Activated naive CD4-positive, alpha-beta T cell treated with anti-CD3 and anti-CD28 coated beads, Interleukin-2, amount 50 U/mL, for 24 hours (primary cell): ENCODE measurements at regions not wholly inside any gene's neighbourhood (a gene's known extent, or its start where the extent isn't known, plus 50 kb on each side); places are given as distances from the start of the nearest gene placed in this dataset.

ENCODE experiments used
- H3K27ac Mint-ChIP-seq: one replicate; pipeline ENCODE4 v1.8.0; 2021; ENCODE audit warnings: mild to moderate bottlenecking, mixed read lengths
- H3K27me3 Mint-ChIP-seq: one replicate; pipeline ENCODE4 v1.8.0; 2021; ENCODE audit warnings: mixed read lengths
- H3K36me3 Mint-ChIP-seq: one replicate; pipeline ENCODE4 v1.8.0; 2021; ENCODE audit warnings: mixed read lengths
- H3K4me1 Mint-ChIP-seq: one replicate; pipeline ENCODE4 v1.8.0; 2021; ENCODE audit warnings: mixed read lengths
- H3K4me3 Mint-ChIP-seq: one replicate; pipeline ENCODE4 v1.8.0; 2021; ENCODE audit warnings: mild to moderate bottlenecking, mixed read lengths
- H3K9me3 Mint-ChIP-seq: one replicate; pipeline ENCODE4 v1.8.0; 2021; ENCODE audit warnings: mixed read lengths

DNA sequence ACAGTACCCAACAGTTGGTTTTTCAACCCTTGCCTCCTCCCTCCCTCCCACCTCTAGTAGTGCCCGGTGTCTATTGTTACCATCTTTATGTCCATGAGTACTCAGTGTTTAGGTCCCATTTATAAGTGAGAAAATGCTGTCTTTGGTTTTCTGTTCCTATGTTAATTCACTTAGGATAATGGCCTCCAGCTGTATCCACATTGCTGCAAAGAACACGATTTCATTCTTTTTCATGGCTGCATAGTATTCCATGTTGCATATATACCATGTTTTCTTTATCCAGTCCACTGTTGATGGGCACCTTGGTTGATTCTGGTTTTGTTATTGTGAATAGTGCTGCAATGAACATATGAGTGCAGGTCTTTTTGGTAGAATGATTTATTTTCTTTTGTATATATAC, 631.3 kb downstream of the MED13L start:
- Mint-ChIP-seq H3K4me3 (no peak overlapping the region), H3K27me3 (no peaks in the 10 kb centered on the region), H3K27ac (no peak overlapping the region), H3K36me3 (peaks cover 3% of the 10 kb centered on the region), H3K9me3 (peaks cover 10% of the 10 kb centered on the region), H3K4me1 (no peaks in the 10 kb centered on the region)

DNA sequence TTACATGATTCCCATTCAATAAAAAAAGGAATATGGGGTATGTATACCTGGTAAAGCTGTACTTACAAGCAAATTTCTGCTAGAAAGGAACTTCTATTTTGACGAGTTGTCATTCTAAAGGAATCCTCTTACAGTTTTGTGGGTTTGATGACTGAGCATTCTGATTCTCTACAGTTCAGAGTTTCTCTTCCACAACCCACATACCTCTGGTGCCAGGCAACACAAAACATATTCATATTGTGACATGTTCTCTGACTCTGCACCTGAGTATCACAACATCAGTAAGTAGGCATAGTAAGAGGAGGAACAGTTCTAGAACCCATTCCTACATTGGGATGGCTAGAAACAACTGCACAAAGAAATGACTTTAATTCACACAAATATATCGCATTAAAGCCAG, 636.6 kb downstream of the MED13L start:
- Mint-ChIP-seq H3K27ac (no peak overlapping the region), H3K27me3 (no peaks in the 10 kb centered on the region), H3K36me3 (no peaks in the 10 kb centered on the region), H3K9me3 (no peaks in the 10 kb centered on the region), H3K4me1 (no peaks in the 10 kb centered on the region), H3K4me3 (no peak overlapping the region)

DNA sequence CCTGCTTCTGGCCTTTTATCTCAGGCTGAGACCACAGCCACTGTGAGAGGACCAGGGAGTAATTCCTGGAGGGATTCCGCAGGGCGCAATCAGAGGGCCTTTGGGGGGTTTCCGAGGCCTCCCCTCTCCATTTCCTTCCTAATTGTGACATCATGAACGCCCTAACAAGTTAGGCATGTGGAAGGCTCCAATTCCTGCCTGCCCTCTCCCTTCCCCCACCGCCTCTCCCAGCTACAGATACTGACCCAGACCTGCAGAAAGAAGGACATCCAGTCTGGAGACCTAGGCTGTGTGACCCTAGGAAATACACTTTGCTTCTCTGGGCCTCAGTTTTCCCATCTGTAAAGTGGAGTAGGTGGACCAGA, 637.9 kb downstream of the MED13L start:
- peaks cover 6% of the 10 kb centered on the region for H3K9me3 Mint-ChIP-seq
- no peak overlapping the region for H3K4me3 Mint-ChIP-seq
- H3K36me3 Mint-ChIP-seq: no peaks in the 10 kb centered on the region
- H3K27me3 Mint-ChIP-seq: peaks cover 3% of the 10 kb centered on the region
- no peaks in the 10 kb centered on the region for H3K4me1 Mint-ChIP-seq
- H3K27ac Mint-ChIP-seq: no peak overlapping the region

DNA sequence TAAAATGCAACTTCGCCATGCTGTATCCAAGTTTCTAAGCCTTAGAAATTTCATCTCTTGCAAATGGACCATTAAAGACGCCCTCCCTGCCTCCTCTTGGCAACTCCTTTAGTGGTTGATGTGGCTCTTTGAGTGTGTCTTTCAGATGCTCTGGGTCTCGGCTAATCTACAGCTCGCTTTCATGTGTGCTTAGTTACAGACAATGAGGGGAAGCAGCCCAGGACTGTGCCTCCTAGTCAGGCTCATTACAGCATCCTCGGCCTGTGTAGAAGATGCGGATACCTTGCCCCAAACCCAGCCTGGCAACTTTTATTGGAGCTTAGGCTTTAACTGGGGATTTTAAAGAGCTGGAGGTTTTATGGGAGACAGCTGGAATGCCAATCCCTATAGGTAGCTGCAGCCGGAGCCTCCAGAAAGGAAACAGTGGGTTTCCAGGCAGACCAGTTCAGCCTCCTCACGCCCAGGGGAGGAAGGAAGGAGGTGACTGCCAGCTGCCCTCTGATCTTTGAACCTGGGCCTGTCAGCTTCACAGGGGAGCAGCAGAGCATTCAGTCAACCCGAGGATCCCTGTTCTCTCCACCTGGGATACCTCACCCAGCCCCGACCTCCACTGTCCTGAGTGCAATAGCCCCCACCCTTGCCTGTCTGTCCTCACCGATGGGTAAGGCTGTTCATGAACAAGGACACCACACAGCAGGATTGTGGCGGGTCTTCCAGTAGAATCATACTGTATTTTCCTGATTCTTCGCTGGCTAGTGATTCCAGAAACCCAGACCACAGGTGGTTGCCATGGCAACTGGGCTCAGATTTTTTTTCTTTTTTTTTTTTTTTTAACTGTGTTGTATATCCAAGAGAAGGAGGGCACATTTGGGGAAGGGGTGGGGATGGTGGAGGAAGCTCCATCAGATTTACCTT, 638.5 kb downstream of the MED13L start:
- H3K4me3 Mint-ChIP-seq: no peak overlapping the region
- peaks cover 6% of the 10 kb centered on the region for H3K9me3 Mint-ChIP-seq
- H3K27me3 Mint-ChIP-seq: peaks cover 3% of the 10 kb centered on the region
- no peak overlapping the region for H3K27ac Mint-ChIP-seq
- H3K4me1 Mint-ChIP-seq: no peaks in the 10 kb centered on the region
- H3K36me3 Mint-ChIP-seq: no peaks in the 10 kb centered on the region

DNA sequence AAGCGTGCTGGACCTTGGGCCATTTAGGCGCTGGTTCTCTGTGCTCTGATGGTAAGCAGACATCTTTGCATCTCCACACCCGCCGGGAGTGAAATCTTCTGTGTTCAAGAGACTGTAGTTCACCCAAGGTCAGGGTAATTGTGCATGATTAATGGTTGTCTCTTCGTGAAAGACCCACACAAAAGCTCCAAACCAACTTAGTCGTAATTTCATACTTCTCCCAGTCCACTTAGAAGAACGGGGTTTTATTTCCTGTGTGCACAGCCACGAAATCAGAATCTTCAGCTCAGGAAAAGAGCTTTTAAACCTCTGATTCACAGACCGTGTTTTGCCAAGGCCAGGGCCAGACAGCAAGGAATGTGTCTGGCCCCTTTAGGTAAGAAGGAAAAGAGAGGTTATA, 640.9 kb downstream of the MED13L start:
- Mint-ChIP-seq H3K4me3 (no peak overlapping the region), H3K36me3 (no peaks in the 10 kb centered on the region), H3K9me3 (peaks cover 6% of the 10 kb centered on the region), H3K27me3 (peaks cover 3% of the 10 kb centered on the region), H3K27ac (no peak overlapping the region), H3K4me1 (no peaks in the 10 kb centered on the region)

DNA sequence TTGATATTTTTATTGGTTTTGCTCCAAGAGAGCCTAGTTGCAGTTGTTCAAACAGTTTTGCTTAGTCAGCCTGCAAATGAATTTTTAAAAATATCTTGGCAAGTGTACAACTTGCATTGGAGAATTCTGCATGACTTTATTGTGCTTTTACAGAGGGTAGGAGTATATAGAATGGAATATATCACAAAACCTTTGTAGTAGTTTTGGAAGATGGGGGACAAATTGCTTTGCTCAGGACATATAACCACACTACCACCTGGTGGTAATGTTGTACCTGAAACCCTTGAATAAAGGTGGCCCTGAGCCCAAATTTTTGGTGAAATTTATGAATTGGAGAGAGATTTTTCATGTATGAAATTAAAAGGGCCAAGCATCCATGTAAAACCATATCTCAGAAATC, 645.2 kb downstream of the MED13L start:
- Mint-ChIP-seq H3K4me3 (no peak overlapping the region), H3K27ac (no peak overlapping the region), H3K27me3 (peaks cover 3% of the 10 kb centered on the region), H3K36me3 (no peaks in the 10 kb centered on the region), H3K4me1 (no peaks in the 10 kb centered on the region), H3K9me3 (peaks cover 6% of the 10 kb centered on the region)

DNA sequence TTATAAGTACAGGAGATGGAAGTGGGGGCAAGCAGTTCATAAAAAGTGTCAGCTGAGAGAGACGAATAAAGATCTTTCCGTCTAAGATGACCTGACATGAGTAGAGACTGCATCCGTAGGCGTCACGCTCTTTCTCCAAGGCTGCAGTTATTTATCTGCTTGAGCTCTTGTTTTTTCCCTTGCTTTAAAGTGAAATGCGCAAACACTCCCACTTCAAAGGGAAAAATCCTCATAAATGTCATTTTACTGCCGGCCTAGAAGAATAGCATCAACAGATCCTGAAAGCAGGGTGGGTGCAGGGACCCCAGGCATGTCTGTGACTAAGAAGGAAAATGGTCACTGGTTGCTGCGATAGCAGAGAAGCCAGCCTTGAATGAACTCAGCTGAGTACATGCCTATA, 647.4 kb downstream of the MED13L start:
- no peaks in the 10 kb centered on the region for H3K36me3 Mint-ChIP-seq
- H3K4me3 Mint-ChIP-seq: no peak overlapping the region
- peaks cover 2% of the 10 kb centered on the region for H3K27me3 Mint-ChIP-seq

DNA sequence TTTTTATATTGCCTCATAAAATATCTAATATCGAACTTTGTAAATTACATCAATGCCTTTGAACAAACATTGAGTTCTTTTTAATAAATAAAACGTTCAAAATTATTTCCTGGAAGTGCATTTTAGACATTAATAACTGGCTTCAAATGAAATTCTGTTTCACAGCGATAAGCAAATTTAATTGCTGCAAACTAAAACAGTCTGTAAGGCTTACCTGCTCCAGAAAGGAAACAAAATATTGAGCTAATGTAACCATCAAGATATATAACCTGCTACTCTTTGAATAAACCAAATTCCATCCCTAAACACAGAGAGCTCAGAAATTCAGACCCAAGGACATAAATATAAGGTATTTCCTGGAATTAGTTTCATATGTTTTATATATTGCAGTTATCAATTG, 651.3 kb downstream of the MED13L start:
- H3K27ac Mint-ChIP-seq: no peak overlapping the region
- no peaks in the 10 kb centered on the region for H3K36me3 Mint-ChIP-seq
- no peaks in the 10 kb centered on the region for H3K4me1 Mint-ChIP-seq
- H3K4me3 Mint-ChIP-seq: no peak overlapping the region
- no peaks in the 10 kb centered on the region for H3K9me3 Mint-ChIP-seq
- H3K27me3 Mint-ChIP-seq: peaks cover 6% of the 10 kb centered on the region

More for the DNA sequence above, 647.4 kb downstream of the MED13L start:
- H3K27ac Mint-ChIP-seq: no peak overlapping the region
- no peaks in the 10 kb centered on the region for H3K4me1 Mint-ChIP-seq
- peaks cover 6% of the 10 kb centered on the region for H3K9me3 Mint-ChIP-seq

DNA sequence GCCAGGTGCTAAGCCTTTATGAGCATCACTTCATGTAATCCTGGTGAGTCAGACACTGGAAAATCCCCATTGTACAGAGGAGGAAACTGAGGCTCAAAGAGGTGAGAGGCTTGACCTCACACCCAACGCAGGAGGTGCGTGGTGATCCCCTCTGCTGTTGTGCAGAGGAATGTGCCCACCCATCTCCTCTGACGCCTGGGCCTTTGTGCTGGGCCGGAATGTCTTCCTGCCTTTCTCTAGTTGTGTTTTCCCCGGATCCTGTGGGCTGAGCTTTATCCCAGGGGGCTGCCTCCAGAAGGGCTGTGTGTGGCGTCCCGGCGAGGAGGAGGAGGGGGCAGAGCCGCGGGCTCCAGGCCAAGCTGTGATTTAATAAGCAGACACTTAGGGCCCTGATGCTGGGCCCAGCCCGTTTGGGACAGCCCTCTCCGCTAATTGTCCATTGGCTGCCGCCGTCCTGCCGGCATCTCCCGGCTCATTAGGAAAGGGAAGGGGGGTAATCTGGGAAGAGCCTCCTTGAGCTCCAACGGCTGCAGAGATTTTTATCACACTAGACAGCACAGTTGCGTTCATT, 653.6 kb downstream of the MED13L start:
- Mint-ChIP-seq H3K27me3 (peaks cover 8% of the 10 kb centered on the region), H3K4me3 (no peak overlapping the region), H3K9me3 (no peaks in the 10 kb centered on the region), H3K36me3 (no peaks in the 10 kb centered on the region), H3K27ac (no peak overlapping the region), H3K4me1 (no peaks in the 10 kb centered on the region)

DNA sequence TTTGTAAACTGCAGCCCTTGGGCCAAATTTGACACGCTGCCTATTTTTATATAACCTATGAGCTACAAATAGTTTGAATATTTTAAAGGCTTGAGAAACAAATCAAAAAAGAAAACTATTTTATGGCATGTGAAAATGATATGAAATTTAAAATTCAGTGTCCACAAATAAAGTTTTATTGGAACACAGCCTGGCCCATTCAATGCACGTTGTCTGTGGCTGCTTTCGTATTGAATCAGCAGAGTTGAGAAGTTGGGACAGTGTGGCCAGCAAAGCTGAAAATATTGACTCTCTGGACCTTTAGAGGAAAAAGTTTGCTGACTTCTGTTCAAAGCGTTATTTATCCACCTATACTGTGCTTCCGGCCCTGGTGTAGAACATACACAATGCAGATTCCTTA, 654.2 kb downstream of the MED13L start:
- Mint-ChIP-seq H3K27ac (no peak overlapping the region), H3K36me3 (no peaks in the 10 kb centered on the region), H3K27me3 (peaks cover 8% of the 10 kb centered on the region), H3K9me3 (no peaks in the 10 kb centered on the region), H3K4me1 (no peaks in the 10 kb centered on the region), H3K4me3 (no peak overlapping the region)

DNA sequence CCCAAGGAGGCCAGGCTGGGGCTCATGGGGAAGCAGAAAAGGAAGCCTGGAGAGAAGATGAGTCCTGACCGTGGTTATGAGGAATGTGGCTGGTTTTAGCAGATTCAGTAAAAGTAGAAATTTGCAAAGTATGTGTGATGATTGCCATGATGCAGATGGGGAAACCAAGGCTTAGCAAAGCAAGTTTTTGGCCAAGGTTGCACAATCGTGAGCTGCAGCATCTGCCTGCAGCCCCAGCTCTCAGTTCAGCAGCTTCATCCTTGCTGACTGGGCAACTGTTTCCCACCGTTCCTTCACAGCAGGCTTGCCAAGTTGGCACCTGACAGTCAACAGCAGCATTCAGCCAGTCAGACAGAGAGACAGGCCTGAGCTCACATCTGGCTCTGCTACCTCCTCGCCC, 656.7 kb downstream of the MED13L start:
- no peak overlapping the region for H3K27ac Mint-ChIP-seq
- H3K9me3 Mint-ChIP-seq: no peaks in the 10 kb centered on the region
- no peaks in the 10 kb centered on the region for H3K36me3 Mint-ChIP-seq
- no peaks in the 10 kb centered on the region for H3K4me1 Mint-ChIP-seq
- H3K4me3 Mint-ChIP-seq: no peak overlapping the region
- peaks cover 8% of the 10 kb centered on the region for H3K27me3 Mint-ChIP-seq

DNA sequence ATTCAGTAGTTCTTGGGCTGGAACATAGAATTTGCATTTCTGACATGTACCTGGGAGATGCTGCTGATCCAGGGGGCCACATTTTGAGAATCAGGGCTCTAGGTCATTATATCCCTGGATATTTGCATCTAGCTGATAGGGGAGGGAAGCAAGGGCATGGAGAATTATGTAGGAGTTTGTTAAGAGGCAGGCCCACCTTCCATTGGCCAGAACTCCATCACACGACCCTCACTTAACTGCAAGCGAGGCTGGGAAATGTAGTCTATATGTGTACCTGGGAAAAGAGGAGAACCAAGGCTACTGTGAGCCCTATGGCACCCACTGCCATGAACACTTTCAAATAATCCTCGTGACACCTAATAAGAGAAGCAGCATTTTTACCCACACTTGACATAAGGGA, 657.6 kb downstream of the MED13L start:
- H3K36me3 Mint-ChIP-seq: no peaks in the 10 kb centered on the region
- no peak overlapping the region for H3K4me3 Mint-ChIP-seq
- no peaks in the 10 kb centered on the region for H3K4me1 Mint-ChIP-seq
- H3K27me3 Mint-ChIP-seq: peaks cover 6% of the 10 kb centered on the region
- H3K27ac Mint-ChIP-seq: no peak overlapping the region
- H3K9me3 Mint-ChIP-seq: no peaks in the 10 kb centered on the region

DNA sequence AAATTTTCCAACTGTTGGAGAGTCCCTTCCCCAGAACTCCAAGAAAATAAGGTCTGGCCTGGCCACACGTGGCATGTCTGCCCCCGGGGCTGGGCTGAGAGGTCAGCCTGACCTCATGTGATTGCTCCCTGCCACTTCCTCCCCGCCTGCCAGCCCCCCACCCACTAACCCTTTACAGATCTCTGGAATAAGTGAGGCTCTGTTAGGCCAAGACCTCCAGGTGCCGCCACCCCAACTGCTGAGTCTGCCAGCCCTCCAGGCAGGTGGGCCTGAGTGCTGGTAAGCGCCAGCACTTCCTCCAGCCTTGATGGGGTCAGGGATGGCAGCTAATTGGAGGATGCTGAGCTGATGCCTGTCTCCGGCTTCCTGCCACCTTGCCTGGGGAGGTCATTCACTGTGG, 658.4 kb downstream of the MED13L start:
- Mint-ChIP-seq H3K4me3 (no peak overlapping the region), H3K27me3 (peaks cover 4% of the 10 kb centered on the region), H3K36me3 (no peaks in the 10 kb centered on the region), H3K4me1 (no peaks in the 10 kb centered on the region), H3K27ac (no peak overlapping the region), H3K9me3 (no peaks in the 10 kb centered on the region)

DNA sequence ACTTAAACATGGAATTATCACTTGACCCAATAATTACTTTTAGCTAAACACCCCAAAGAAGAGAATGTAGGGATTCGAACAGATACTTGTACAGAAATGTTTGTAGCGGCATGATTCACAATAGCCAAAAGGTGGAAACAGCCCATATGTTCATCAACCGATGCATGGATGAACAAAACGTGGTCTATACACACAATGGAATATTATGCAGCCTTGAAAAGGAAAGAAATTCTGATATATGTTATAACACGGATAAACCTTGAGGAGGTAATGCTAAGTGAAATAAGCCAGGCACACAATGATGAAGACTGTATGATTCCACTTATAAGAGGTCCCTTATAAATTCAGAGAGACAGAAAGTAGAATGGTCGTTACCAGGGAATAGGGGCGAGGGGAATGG, 659.4 kb downstream of the MED13L start:
- H3K27ac Mint-ChIP-seq: no peak overlapping the region
- H3K9me3 Mint-ChIP-seq: no peaks in the 10 kb centered on the region
- H3K4me3 Mint-ChIP-seq: no peak overlapping the region
- no peaks in the 10 kb centered on the region for H3K36me3 Mint-ChIP-seq
- no peaks in the 10 kb centered on the region for H3K4me1 Mint-ChIP-seq
- peaks cover 4% of the 10 kb centered on the region for H3K27me3 Mint-ChIP-seq

DNA sequence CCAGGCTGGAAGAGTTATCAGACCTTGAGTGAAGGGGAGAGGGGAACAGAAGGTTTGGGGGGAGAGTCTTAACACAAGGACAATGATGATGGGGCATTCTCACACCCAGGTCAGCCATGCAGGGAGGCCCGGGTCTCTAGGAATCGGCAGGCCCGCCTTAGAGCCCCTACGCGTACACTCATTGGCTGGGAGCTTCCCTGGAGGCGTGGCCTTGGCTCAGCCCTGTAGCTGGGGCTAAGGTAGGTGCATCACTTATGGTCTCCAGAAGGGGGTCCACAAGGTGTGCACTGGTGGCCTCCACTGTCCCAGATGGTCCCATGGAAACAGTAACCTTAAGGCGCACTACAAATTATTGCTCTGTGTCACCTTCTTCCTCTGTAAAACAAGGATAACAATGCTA, 660.1 kb downstream of the MED13L start:
- H3K27me3 Mint-ChIP-seq: peaks cover 4% of the 10 kb centered on the region
- no peak overlapping the region for H3K4me3 Mint-ChIP-seq
- no peak overlapping the region for H3K27ac Mint-ChIP-seq
- H3K9me3 Mint-ChIP-seq: no peaks in the 10 kb centered on the region
- no peaks in the 10 kb centered on the region for H3K4me1 Mint-ChIP-seq
- no peaks in the 10 kb centered on the region for H3K36me3 Mint-ChIP-seq

DNA sequence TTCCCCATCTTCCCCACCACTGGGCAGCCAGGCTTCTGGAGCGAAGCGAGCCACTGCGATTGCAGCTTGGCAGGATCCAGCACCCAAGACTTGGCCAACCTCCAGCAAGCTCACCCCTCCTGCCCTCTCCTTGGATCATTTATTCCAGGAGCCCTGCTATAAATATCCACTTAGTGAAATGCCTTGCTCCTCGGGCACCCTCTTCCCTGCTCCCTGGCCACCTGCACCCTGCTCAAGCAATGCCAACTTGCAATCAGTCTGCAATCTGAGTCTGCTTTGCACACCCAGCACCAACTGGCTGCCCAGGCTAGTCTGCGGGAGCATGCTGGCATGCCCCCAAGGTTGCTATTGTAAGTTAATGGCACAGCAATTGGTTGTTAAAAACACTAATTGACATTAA, 666.0 kb downstream of the MED13L start:
- no peaks in the 10 kb centered on the region for H3K27me3 Mint-ChIP-seq
- peaks cover 5% of the 10 kb centered on the region for H3K9me3 Mint-ChIP-seq
- H3K36me3 Mint-ChIP-seq: no peaks in the 10 kb centered on the region
- H3K4me3 Mint-ChIP-seq: no peak overlapping the region
- H3K27ac Mint-ChIP-seq: no peak overlapping the region
- no peaks in the 10 kb centered on the region for H3K4me1 Mint-ChIP-seq

DNA sequence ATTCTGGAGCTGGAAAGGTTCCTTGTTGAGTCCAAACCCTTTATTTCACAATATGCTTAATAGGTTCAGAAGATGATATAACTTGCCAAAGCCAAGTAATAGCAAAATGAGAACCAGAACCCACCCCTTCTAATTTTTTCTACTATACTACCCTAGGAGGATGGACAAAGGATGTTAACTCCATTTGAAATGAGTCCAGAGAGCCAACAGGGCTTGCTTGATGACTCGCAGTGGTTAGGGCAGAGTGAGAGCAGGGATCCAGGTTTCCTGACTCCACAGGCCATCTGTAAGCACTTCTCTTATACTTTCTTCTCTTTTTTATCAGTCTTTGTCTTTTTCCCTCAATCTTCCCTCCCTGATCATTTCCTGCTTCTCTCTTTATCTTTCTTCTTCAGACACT, 668.1 kb downstream of the MED13L start:
- H3K36me3 Mint-ChIP-seq: no peaks in the 10 kb centered on the region
- H3K4me3 Mint-ChIP-seq: no peak overlapping the region
- no peaks in the 10 kb centered on the region for H3K4me1 Mint-ChIP-seq
- peaks cover 10% of the 10 kb centered on the region for H3K9me3 Mint-ChIP-seq
- peak overlapping the region; percentile 52 for H3K27ac Mint-ChIP-seq
- no peaks in the 10 kb centered on the region for H3K27me3 Mint-ChIP-seq
